Activated CD4-positive, alpha-beta T cell treated with anti-CD3 and anti-CD28 coated beads for 4 hours (primary cell): ENCODE measurements at regions not wholly inside any gene's neighbourhood (a gene's known extent, or its start where the extent isn't known, plus 50 kb on each side); places are given as distances from the start of the nearest gene placed in this dataset.

ENCODE experiments used
- DNase-seq, 2 donors: peaks; one replicate each; pipeline ENCODE4 v3.0.0-alpha.2; 2020

- DNase-seq, result no peak
Observed at GRCh38 chr13:89239361-89240127, 1568.4 kb downstream of the SLITRK5 start.

GRCh38 chr13:89255844-89256406, 1584.8 kb downstream of the SLITRK5 start:
- no peak for DNase-seq

GRCh38 chr13:89267734-89268133, 1596.6 kb downstream of the SLITRK5 start:
- no peak for DNase-seq

GRCh38 chr13:89269737-89270136, 1598.6 kb downstream of the SLITRK5 start:
- no peak for DNase-seq

GRCh38 chr13:89270736-89271135, 1599.6 kb downstream of the SLITRK5 start:
- no peak for DNase-seq

GRCh38 chr13:89279374-89279773, 1608.2 kb downstream of the SLITRK5 start:
- DNase-seq, result no peak

GRCh38 chr13:89281331-89281730, 1610.2 kb downstream of the SLITRK5 start:
- no peak for DNase-seq

- DNase-seq, result no peak
Observed at GRCh38 chr13:89282241-89282640, 1611.1 kb downstream of the SLITRK5 start.

GRCh38 chr13:89287381-89287780, 1616.2 kb downstream of the SLITRK5 start:
- DNase-seq, result no peak

GRCh38 chr13:89294115-89294867, 1623.1 kb downstream of the SLITRK5 start:
- DNase-seq, result no peak

GRCh38 chr13:89307278-89307677, 1636.1 kb downstream of the SLITRK5 start:
- no peak for DNase-seq

- no peak for DNase-seq
Observed at GRCh38 chr13:89310943-89311672, 1639.9 kb downstream of the SLITRK5 start.

GRCh38 chr13:89315287-89315686, 1644.1 kb downstream of the SLITRK5 start:
- no peak for DNase-seq

GRCh38 chr13:89322466-89322865, 1651.3 kb downstream of the SLITRK5 start:
- DNase-seq, result no peak

- no peak for DNase-seq
Observed at GRCh38 chr13:89324582-89324981, 1653.4 kb downstream of the SLITRK5 start.

- no peak for DNase-seq
Observed at GRCh38 chr13:89343165-89343564, 1672.0 kb downstream of the SLITRK5 start.

GRCh38 chr13:89352384-89352783, 1681.2 kb downstream of the SLITRK5 start:
- no peak for DNase-seq

- no peak for DNase-seq
Observed at GRCh38 chr13:89361909-89362308, 1690.7 kb downstream of the SLITRK5 start.

GRCh38 chr13:89363144-89363543, 1692.0 kb downstream of the SLITRK5 start:
- DNase-seq, result no peak

- DNase-seq, result no peak
Observed at GRCh38 chr13:89372193-89372592, 1701.0 kb downstream of the SLITRK5 start.

- no peak for DNase-seq
Observed at GRCh38 chr13:89375839-89376238, 1704.7 kb downstream of the SLITRK5 start.

- no peak for DNase-seq
Observed at GRCh38 chr13:89380101-89380500, 1708.9 kb downstream of the SLITRK5 start.

- no peak for DNase-seq
Observed at GRCh38 chr13:89382981-89383380, 1711.8 kb downstream of the SLITRK5 start.
